CD4-positive, alpha-beta T cell treated with Interleukin-10 for 1 hour (primary cell): ENCODE measurements at regions not wholly inside any gene's neighbourhood (a gene's known extent, or its start where the extent isn't known, plus 50 kb on each side); places are given as distances from the start of the nearest gene placed in this dataset.

Experiments used
- DNase-seq: peaks from one replicate; pipeline ENCODE4 v3.0.0-alpha.2; 2020

- no peak for DNase-seq
Measured at GRCh38 chr1:112040891-112041740, 51.6 kb upstream of the KCND3 start.

DNA sequence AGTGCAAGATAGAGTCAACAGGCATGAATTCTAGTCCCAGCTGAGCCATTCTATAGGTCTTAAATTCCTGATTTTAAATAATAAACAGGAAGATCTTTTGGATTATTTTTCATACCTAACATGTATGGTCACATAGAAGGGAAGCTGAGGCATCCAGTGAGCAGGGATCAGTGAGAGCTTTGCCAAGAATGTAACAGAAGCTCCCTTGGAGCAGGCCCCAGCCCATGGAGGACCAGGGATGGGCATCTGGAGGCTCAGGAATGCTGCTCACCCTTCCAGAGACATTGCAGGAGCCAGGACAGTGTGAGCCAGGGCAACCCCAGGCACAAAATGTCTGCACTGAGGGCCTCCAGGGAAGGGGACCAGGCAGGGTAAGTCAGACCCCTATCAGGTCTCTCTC is 54.4 kb upstream of the KCND3 start:
- DNase-seq = no peak

GRCh38 chr1:112044745-112045144 is 55.3 kb upstream of the KCND3 start:
- DNase-seq = no peak

DNA sequence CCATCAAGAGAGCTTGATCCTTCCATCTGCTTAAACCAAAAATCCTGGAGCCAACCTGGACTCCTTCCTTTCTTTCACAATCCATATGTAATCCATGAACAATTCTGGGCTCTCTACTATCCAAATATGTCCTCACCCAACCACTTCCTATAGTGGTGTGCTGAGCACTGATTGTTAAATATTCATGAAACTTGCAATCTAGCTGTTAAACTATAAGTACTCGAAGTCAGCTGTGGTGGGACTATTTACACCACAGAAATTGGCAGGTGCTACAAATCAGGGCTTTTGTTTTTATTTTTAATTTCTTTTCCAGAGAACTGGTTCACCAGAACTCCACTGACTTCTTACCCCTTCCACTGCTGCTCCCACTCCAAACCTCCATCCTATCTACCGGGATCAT is 57.2 kb upstream of the KCND3 start:
- no peak for DNase-seq

DNA sequence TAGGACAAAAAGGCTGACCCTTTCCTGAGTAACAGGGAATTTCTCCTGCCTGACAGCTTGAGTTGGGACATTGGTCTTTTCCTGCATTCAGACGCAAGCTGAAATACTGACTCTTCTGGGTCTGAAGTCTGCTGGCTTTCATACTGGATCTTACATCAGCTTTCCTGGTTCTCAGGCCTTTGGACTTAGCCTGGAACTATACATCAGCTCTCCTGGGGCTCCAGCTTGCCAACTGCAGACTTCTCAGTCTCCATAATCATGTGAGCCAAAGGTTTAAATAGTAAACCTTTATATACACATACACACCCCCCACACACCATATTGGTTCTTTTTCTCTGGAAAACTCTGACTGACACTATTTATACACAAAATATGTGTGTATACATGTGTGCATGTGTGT is 59.0 kb upstream of the KCND3 start:
- no peak for DNase-seq

GRCh38 chr1:112054510-112054909 is 65.0 kb upstream of the KCND3 start:
- no peak for DNase-seq

GRCh38 chr1:112056354-112056753 is 66.9 kb upstream of the KCND3 start:
- DNase-seq = no peak

DNA sequence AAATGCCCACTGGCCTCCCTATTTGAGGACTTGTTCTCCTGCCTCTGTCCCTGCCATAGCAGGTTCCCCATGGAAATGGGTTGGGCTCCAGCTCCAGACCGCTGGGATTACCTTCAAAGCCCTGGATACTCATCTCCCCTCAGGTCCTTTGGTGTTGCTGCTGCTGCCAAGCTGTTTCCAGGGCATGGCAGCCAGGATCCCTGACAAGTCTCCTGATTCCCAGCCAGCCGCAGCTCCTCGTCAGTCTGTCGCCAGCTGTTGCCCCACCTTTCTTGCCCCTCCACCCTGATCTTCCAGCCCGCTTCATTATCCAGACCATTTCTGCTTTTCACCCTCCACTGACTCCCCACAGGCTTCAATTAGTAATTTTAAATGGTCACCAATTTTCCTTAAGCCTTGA is 68.3 kb upstream of the KCND3 start:
- no peak for DNase-seq

DNA sequence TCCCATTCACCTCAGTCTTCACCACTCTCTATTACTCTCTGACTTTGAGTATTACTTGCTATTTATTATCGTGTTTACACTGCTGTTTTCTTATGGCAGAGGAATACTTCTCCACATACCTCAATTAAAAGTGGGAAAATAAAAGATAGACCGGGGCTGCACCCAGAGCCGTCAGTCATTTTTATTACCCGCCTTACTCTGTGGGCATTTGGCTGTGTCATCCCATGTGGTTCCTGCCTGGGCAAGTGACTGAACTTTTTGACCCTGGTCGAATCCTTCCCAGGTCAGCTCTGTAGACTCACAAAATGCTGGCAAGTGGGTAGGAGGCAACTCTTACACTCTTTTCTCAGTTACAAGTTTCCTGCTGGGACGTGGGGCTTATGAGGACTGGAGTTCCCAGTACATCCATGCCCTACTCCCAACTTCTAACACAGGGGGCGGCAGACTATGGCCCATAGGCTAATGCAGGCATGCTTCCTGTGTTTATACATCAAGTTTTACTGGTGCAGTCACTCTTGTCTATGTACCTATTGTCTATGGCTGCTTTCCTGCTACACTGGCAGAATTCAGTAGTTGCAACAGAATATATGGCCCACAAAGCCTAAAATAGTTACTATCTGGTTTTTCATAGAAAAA is 69.5 kb upstream of the KCND3 start:
- DNase-seq = no peak

DNA sequence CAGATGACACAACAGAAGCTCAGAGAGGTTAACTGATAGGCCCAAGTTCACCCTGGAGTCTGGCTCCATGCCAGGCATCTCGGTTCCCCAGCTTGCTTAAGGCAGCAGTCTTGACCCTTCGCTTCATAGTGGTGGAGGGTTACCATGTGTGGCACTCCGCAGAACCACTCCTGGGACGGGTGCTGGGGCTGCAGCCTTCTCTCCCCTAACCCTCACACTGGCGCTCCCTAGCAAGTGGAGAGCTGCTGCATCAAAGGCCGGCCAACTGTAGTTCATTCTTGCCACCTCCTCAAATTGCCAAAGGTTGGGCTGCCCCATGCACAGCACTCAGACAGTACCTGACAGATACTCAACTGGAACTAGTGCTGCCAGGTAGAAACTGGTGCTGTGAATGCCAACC is 70.2 kb upstream of the KCND3 start:
- no peak for DNase-seq

- DNase-seq = no peak
Measured at GRCh38 chr1:112060261-112060660, 70.8 kb upstream of the KCND3 start.

DNA sequence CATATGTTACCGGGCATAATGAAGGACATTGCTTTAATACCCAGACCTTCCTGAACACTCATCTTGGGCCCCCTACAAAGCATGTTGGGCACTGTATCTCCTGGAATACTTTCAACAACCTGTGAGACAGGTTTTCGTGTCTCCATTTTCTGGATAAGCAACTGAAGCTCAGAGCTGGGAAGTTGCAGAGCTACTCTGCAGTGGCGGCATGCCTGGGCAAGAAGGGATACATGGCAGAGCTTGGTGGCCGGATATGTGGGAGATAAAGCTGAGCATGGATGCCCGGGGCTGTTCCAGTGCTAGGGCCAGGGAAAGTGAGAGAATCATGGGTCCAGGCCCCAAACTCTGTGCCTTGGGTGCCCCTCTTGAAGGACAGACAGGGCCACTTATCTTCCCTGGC is 71.6 kb upstream of the KCND3 start:
- no peak for DNase-seq

DNA sequence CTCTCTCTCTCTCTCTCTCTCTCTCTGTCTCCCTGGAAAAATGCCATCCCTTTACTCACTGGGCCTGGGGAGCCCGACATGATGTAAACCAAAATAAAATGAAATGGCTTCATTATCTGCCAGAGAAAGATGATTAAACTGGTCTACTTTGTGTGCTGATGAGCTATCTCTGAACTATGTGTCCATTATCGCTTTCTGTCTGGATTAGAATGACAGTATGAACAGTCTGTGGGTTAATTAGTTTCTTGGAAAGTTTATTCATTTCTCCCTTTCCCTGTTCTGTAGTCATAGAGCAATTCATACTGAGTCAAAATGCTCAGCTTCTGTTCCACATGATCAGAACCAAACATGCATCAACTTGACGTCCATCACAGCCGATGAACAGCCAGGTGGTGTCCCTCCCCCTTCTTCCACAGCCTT is 72.4 kb upstream of the KCND3 start:
- DNase-seq = no peak

GRCh38 chr1:112063781-112064728 is 74.6 kb upstream of the KCND3 start:
- no peak for DNase-seq

GRCh38 chr1:112067989-112068388 is 78.5 kb upstream of the KCND3 start:
- no peak for DNase-seq

GRCh38 chr1:112070677-112071076 is 81.2 kb upstream of the KCND3 start:
- no peak for DNase-seq

GRCh38 chr1:112074711-112075110 is 85.2 kb upstream of the KCND3 start:
- DNase-seq = no peak

GRCh38 chr1:112075566-112075965 is 86.1 kb upstream of the KCND3 start:
- no peak for DNase-seq

GRCh38 chr1:112079446-112079845 is 90.0 kb upstream of the KCND3 start:
- no peak for DNase-seq

DNA sequence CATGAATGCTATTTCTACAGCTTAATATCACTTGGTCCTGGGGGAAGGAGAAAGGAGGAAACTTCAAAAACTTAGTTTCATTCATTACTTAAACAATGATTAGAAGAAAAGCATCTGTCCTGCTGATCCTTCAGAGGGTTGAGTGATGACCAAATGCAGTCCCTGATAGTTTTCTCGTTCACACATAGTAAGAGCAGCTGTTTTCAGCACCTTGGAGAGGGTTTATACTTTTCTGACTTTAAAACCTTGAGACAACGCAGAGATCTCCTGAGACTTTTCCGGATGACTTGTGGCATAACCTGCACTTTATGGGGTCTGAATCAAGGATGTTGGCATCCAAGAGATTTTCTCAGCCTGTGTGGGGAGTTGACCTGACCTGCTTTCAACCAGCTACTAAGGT is 94.0 kb upstream of the KCND3 start:
- no peak for DNase-seq

- DNase-seq = no peak
Measured at GRCh38 chr1:112092656-112093371, 103.3 kb upstream of the KCND3 start.

GRCh38 chr1:112093372-112093694 is 103.9 kb upstream of the KCND3 start:
- DNase-seq = no peak

- no peak for DNase-seq
Measured at GRCh38 chr1:112099979-112100378, 110.5 kb upstream of the KCND3 start.
